LNCaP clone FGC (cell line): ENCODE measurements at regions not wholly inside any gene's neighbourhood (a gene's known extent, or its start where the extent isn't known, plus 50 kb on each side); places are given as distances from the start of the nearest gene placed in this dataset.

ENCODE experiments used
- DNase-seq: peaks from one replicate; pipeline ENCODE4 v3.0.0-alpha.2; 2011; ENCODE audit warnings: low read depth
- H3K4me3 ChIP-seq: 2 replicates; pipeline ENCODE4 v1.5.1; 2011; ENCODE audit warnings: mild to moderate bottlenecking, low read depth, low read length, control low read depth
- CTCF ChIP-seq: IDR thresholded peaks from 2 replicates; pipeline ENCODE4 v1.5.1; 2012; ENCODE audit warnings: mild to moderate bottlenecking; ENCODE audit not compliant: control insufficient read depth, insufficient read depth; ENCODE audit errors: extremely low read depth

- H3K4me3 ChIP-seq = no peak overlapping the region
- no peak for TF ChIP-seq CTCF
- DNase-seq = no peak
Measured at GRCh38 chr2:160700021-160700814, 206.6 kb upstream of the RBMS1 start.

- TF ChIP-seq CTCF = no peak
- DNase-seq = no peak
Measured at GRCh38 chr2:160701822-160702221, 208.2 kb upstream of the RBMS1 start.

GRCh38 chr2:160702754-160703153, 209.1 kb upstream of the RBMS1 start:
- H3K4me3 ChIP-seq = no peak overlapping the region
- TF ChIP-seq CTCF = no peak
- DNase-seq = no peak

More at GRCh38 chr2:160701822-160702221, 208.2 kb upstream of the RBMS1 start:
- H3K4me3 ChIP-seq = no peak overlapping the region

- DNase-seq = no peak
- H3K4me3 ChIP-seq = no peak overlapping the region
- TF ChIP-seq CTCF = no peak
Measured at GRCh38 chr2:160703648-160704585, 210.3 kb upstream of the RBMS1 start.

- TF ChIP-seq CTCF = no peak
- H3K4me3 ChIP-seq = no peak overlapping the region
- no peak for DNase-seq
Measured at GRCh38 chr2:160715428-160715827, 221.8 kb upstream of the RBMS1 start.

- TF ChIP-seq CTCF = no peak
- DNase-seq = no peak
- H3K4me3 ChIP-seq = no peak overlapping the region
Measured at GRCh38 chr2:160719116-160719515, 225.5 kb upstream of the RBMS1 start.
